ENCODE measurements at regions not wholly inside any gene's neighbourhood (a gene's known extent, or its start where the extent isn't known, plus 50 kb on each side); places are given as distances from the start of the nearest gene placed in this dataset.

DNA sequence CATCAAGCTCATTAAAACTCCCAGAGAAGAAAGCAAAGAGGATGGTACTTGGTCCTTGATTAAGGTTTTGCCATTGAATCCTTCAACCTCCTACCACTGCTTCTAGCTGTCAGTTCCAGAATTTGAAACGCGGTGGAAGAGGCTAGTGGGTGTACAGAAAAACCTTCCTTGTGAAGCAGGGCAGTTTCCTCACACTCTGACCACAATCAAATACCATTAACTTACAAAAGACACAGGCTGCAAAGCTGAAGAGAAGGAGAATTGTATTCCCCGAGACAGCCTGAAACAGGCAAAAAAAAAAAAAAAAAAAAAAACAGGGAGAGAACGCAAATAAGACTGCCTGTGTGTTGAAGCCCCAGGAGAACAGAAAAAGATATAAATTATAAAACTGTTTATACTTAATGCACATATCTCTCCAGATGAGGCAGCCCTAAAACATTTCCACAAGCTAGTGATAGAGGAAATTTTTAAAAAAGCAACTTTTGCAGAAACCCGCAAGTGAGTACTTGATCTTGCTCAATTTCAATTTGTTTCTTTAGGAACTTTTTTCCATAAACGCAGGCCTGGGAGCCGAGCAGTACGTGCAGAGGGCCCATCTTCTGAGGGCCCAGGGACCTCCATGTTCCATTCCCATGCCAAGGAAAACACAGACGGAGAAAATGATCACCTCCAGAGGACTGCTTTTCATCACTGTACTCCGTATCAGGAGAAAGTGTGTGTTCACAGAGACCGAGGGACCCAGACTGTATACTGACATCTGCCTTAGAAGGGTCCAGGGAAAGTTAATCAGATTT is 218.7 kb upstream of the BLID start:
- TF ChIP-seq, protein P1, sequence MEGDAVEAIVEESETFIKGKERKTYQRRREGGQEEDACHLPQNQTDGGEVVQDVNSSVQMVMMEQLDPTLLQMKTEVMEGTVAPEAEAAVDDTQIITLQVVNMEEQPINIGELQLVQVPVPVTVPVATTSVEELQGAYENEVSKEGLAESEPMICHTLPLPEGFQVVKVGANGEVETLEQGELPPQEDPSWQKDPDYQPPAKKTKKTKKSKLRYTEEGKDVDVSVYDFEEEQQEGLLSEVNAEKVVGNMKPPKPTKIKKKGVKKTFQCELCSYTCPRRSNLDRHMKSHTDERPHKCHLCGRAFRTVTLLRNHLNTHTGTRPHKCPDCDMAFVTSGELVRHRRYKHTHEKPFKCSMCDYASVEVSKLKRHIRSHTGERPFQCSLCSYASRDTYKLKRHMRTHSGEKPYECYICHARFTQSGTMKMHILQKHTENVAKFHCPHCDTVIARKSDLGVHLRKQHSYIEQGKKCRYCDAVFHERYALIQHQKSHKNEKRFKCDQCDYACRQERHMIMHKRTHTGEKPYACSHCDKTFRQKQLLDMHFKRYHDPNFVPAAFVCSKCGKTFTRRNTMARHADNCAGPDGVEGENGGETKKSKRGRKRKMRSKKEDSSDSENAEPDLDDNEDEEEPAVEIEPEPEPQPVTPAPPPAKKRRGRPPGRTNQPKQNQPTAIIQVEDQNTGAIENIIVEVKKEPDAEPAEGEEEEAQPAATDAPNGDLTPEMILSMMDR (IDR thresholded peaks at IDR 0.05; ENCODE audit: unreplicated experiment in 3 of 3), result no peak
- H3K4me3 Mint-ChIP-seq, result peak overlapping the region in 2 of 3 experiments; percentile 47 to 67
- no peaks in the 10 kb centered on the region for H3K27me3 Mint-ChIP-seq (ENCODE audit: low read depth)
- H3K4me1 Mint-ChIP-seq, result peaks cover 60% of the 10 kb centered on the region
- no peaks in the 10 kb centered on the region for H3K9me3 Mint-ChIP-seq
- no peaks in the 10 kb centered on the region for H3K36me3 Mint-ChIP-seq (ENCODE audit: low read depth)
- H3K27ac Mint-ChIP-seq, result peak overlapping the region; percentile 79 to 96 (median 94)

DNA sequence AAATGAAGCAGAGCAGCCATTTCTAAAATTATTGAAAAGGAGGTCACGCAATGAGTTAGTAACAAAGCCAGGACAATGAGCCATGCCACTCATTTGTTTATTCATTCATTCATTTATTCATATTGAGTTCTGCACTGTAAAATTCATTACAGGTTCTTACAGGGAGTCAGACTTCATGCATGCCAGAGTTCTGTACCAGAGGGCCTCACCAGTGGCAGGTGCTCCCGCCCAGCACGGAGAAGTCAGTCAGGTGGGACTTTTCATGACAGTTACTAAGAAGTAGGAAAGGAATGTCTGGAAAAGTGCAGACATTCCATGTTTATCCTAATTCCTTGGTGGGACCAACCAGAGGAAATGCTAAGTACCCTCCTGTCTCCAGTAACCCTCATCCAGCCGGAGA is 217.5 kb upstream of the BLID start:
- Mint-ChIP-seq H3K4me3 (no peak overlapping the region), H3K9me3 (no peaks in the 10 kb centered on the region), H3K4me1 (peaks cover 48% of the 10 kb centered on the region), H3K36me3 (ENCODE audit: low read depth) (no peaks in the 10 kb centered on the region), H3K27me3 (ENCODE audit: low read depth) (no peaks in the 10 kb centered on the region), H3K27ac (peak overlapping the region; percentile 48 to 96 (median 94))
- TF ChIP-seq, protein P1 (IDR thresholded peaks at IDR 0.05; ENCODE audit: unreplicated experiment in 3 of 3), result no peak

DNA sequence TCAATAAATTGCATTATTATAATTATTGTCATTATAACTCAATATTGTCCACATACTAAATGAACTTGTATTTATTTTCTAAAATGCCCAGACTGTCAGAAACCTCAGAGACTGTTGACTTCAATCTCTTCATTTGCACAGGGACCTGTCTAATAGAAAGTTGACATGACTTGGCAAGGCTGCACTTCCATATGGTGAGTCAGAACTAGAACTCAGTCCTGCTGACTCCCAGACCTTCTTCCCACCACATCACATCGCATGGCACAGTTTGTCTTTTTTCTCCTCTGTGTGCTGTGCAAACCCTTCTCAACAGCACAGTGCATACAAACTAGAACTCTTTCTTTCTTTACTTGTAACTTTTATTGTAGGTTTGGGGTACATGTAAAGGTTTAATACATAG is 215.1 kb upstream of the BLID start:
- peak overlapping the region in 1 of 3 experiments; percentile 30 for H3K27ac Mint-ChIP-seq
- H3K27me3 Mint-ChIP-seq (ENCODE audit: low read depth), result no peaks in the 10 kb centered on the region
- H3K4me3 Mint-ChIP-seq, result no peak overlapping the region
- no peaks in the 10 kb centered on the region for H3K36me3 Mint-ChIP-seq (ENCODE audit: low read depth)
- no peaks in the 10 kb centered on the region for H3K9me3 Mint-ChIP-seq
- TF ChIP-seq, protein P1 (IDR thresholded peaks at IDR 0.05; ENCODE audit: unreplicated experiment in 3 of 3), result no peak
- H3K4me1 Mint-ChIP-seq, result peaks cover 30% of the 10 kb centered on the region

DNA sequence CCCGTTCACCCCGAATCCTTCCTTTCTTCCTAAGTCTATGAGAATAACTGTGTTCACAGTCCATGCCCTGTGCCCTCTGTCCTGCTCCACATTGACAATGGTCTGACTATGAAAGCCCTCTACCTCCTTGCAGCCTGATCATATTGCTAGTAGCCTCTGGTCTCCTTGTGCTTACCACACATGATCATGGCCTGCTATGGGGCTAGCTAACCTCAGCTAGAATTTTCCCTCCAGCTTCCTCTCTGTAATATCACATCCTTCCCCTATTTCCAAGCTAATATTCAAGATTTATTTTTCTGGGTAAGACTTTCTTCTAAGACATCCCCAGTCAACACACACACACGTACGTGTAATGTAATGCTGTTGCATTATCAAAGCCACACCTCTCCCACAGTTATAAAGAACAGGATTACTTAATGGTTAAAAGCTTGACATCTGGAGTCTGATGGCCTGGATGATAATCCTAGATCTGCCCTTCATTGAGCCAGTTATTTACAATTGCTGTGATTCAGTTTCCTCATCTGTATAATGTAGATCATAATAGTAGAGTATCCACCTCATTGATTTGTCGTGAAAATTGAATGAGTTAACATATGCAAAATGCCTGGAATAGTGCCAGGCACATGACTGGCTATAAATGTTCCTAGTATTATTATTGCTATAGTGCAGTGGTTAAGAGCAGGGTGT is 214.4 kb upstream of the BLID start:
- H3K9me3 Mint-ChIP-seq, result no peaks in the 10 kb centered on the region
- H3K4me1 Mint-ChIP-seq, result peaks cover 25% of the 10 kb centered on the region
- TF ChIP-seq, protein P1 (IDR thresholded peaks at IDR 0.05; ENCODE audit: unreplicated experiment in 3 of 3), result no peak
- H3K36me3 Mint-ChIP-seq (ENCODE audit: low read depth), result no peaks in the 10 kb centered on the region
- H3K27me3 Mint-ChIP-seq (ENCODE audit: low read depth), result no peaks in the 10 kb centered on the region
- H3K4me3 Mint-ChIP-seq, result no peak overlapping the region
- H3K27ac Mint-ChIP-seq, result no peak overlapping the region

DNA sequence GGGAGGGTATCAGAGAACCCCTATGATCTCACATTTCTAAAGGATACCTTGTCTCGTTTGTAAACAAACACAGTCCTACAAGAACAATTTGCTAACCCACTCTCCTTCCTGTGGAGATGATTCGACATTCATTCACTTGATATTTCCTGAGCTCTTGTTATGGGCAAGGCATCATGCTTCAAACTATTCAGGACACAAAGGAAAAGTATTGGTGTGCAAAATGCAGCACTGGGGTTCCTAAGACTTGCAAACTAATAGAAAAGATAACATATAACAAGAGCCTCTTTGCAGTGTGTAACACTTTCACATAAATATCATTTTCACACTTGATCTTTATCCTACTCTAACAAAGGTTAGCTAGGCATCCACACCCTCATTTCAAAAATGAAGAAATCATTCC is 211.5 kb upstream of the BLID start:
- no peaks in the 10 kb centered on the region for H3K9me3 Mint-ChIP-seq

More for the DNA sequence above, 211.5 kb upstream of the BLID start:
- Mint-ChIP-seq H3K36me3 (ENCODE audit: low read depth) (no peaks in the 10 kb centered on the region), H3K4me1 (peaks cover 6% of the 10 kb centered on the region), H3K4me3 (no peak overlapping the region), H3K27me3 (ENCODE audit: low read depth) (no peaks in the 10 kb centered on the region), H3K27ac (no peak overlapping the region)
- TF ChIP-seq, protein P1 (IDR thresholded peaks at IDR 0.05; ENCODE audit: unreplicated experiment in 3 of 3), result no peak

Measured in nephron (organoid).